Ovary (tissue), 7 donors: ENCODE measurements at regions not wholly inside any gene's neighbourhood (a gene's known extent, or its start where the extent isn't known, plus 50 kb on each side); places are given as distances from the start of the nearest gene placed in this dataset.

Experiments
- DNase-seq, 5 donors: peaks; one replicate each; pipeline ENCODE4 v3.0.0-alpha.2; 2019 to 2020
- H3K27ac ChIP-seq, 2 donors: fragments of 200-600 bp; one replicate each; pipeline versions ENCODE4 v1.5.1 to v1.8.0; 2019 to 2022
- H3K27me3 ChIP-seq: fragments of 200-600 bp; one replicate; pipeline ENCODE4 v1.8.0; 2022
- H3K36me3 ChIP-seq: fragments of 200-600 bp; sonication (generic); one replicate; pipeline ENCODE4 v1.5.1; 2019
- H3K4me1 ChIP-seq: one replicate; pipeline ENCODE4 v1.8.1; 2013; ENCODE audit warnings: mild to moderate bottlenecking, moderate library complexity; ENCODE audit not compliant: insufficient read depth
- H3K4me3 ChIP-seq: fragments of 200-600 bp; sonication (generic); one replicate; pipeline ENCODE4 v1.5.1; 2017
- H3K9me3 ChIP-seq, 2 donors: fragments of 200-600 bp in 1 of 2; sonication (generic) in 1 of 2; one replicate each; pipeline versions ENCODE4 v1.5.1 to v1.8.1; 2013 to 2019; ENCODE audit warnings: mild to moderate bottlenecking in 1 of 2, moderate library complexity in 1 of 2
- EP300 ChIP-seq: sonication (generic); formaldehyde crosslinking; IDR thresholded peaks from one replicate; pipeline ENCODE4 v1.6.1; 2017; ENCODE audit warnings: antibody characterized with exemption
- POLR2A ChIP-seq: fragments of 450-650 bp; IDR thresholded peaks from one replicate; pipeline ENCODE4 v1.6.1; 2017; ENCODE audit warnings: antibody characterized with exemption, mild to moderate bottlenecking, moderate library complexity
- WGBS, 3 donors: extraction: QIAGEN DNeasy Blood & Tissue Kit in 1 of 3; methylation state at CpG; one replicate each; pipeline versions ENCODE4 v1.1.5 to v1.1.7; 2013 to 2017; 5-methylcytosine and 5-hydroxymethylcytosine counted together
- intact Hi-C, 4 donors: fragments of 100-400 bp; cut with DNase I; formaldehyde crosslinking; loops; one replicate each; pipeline versions ENCODE4 v1.11.0 to v1.15.1; 2022 to 2023
- TF ChIP-seq, protein P1 (sequence below), 3 donors: fragments of 450-650 bp in 2 of 3; fragments of 200-600 bp in 1 of 3; IDR thresholded peaks; one replicate each; pipeline versions ENCODE4 v1.5.1 to v1.8.0; 2016 to 2022; ENCODE audit warnings: antibody characterized with exemption in 3 of 3, mild to moderate bottlenecking in 1 of 3
- donor health status: DM: no; HTN: no; CAD: no; lungs with moderate emphysema.
- donor health status: DM: no; HTN: no; CAD: no.
- donor health status: Bipolar disorder and iron deficiency.
- donor health status: DM: no; HTN: no; CAD: no.
- donor health status: DM: yes; HTN: yes; CAD: no.

DNA sequence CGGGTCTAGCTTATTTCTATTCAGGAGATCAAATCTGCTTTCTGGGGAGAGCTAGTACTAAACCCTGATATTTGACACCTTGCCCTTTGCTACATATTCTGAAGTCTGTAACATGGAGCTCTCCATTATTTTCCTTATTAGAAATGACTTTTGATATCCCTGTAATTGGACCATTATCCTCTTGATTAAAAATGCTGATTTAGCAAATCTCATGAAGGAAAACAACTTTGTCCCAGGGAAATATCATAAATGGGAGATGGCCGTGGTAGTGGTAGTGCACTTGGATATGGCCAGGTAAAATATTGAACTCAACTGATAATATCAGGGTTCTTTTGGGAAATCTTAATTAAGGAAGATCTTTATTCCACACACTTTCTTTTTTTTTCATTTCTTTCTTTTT, 326.5 kb downstream of the RPRM start:
- H3K9me3 ChIP-seq, result no peaks in the 10 kb centered on the region
- intact Hi-C loops, result no loop called here
- no peaks in the 10 kb centered on the region for H3K27me3 ChIP-seq
- no peaks in the 10 kb centered on the region for H3K36me3 ChIP-seq
- 92 to 98% (median 96%) methylated on average over 2 of the region's 2 CpGs for WGBS, 3 donors
- H3K4me3 ChIP-seq, result no peak overlapping the region
- no peak overlapping the region for H3K27ac ChIP-seq
- DNase-seq, result no peak
- H3K4me1 ChIP-seq, result no peaks in the 10 kb centered on the region
- TF ChIP-seq EP300 (no peak), POLR2A (no peak)
- TF ChIP-seq, protein P1, sequence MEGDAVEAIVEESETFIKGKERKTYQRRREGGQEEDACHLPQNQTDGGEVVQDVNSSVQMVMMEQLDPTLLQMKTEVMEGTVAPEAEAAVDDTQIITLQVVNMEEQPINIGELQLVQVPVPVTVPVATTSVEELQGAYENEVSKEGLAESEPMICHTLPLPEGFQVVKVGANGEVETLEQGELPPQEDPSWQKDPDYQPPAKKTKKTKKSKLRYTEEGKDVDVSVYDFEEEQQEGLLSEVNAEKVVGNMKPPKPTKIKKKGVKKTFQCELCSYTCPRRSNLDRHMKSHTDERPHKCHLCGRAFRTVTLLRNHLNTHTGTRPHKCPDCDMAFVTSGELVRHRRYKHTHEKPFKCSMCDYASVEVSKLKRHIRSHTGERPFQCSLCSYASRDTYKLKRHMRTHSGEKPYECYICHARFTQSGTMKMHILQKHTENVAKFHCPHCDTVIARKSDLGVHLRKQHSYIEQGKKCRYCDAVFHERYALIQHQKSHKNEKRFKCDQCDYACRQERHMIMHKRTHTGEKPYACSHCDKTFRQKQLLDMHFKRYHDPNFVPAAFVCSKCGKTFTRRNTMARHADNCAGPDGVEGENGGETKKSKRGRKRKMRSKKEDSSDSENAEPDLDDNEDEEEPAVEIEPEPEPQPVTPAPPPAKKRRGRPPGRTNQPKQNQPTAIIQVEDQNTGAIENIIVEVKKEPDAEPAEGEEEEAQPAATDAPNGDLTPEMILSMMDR (IDR thresholded peaks at IDR 0.05), result no peak

DNA sequence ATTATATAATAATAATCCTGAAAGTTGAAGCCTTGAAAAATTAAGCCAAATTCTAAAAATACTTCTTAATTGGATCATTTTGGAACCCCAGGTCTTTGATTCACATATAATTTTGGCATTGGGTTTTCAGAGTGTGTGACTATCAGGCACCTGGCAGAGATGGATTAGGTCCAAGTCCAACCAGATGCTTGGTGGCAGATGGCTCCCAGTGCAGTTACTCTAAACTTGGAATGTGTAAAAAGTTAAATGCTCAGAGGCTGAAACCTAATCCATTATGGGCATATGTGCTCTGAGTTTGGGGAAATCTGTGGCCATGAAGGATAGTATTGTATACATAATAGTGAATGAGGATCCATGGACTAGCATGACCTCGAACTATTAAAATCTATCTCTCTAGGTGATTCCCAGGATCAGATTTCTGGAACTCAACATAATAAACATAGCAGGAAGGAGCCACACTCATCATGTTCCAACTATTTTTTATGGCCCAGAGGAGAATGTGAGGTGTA, 333.0 kb downstream of the RPRM start:
- Histone ChIP-seq H3K4me1 (no peaks in the 10 kb centered on the region), H3K4me3 (no peak overlapping the region), H3K27ac (no peak overlapping the region), H3K9me3 (no peaks in the 10 kb centered on the region), H3K27me3 (no peaks in the 10 kb centered on the region), H3K36me3 (no peaks in the 10 kb centered on the region)
- TF ChIP-seq, protein P1 (IDR thresholded peaks at IDR 0.05), result no peak
- TF ChIP-seq EP300, result no peak
- TF ChIP-seq POLR2A, result no peak
- DNase-seq, result no peak
- WGBS, 3 donors, result 89 to 90% (median 89%) methylated on average over 1 of the region's 1 CpG
- intact Hi-C loops, result no loop called here

- H3K4me3 ChIP-seq, result no peak overlapping the region
- TF ChIP-seq, protein P1 (IDR thresholded peaks at IDR 0.05), result no peak
- no peak for TF ChIP-seq POLR2A
- TF ChIP-seq EP300, result no peak
- no peak for DNase-seq
- no peaks in the 10 kb centered on the region for H3K9me3 ChIP-seq
- intact Hi-C loops, result loop anchor here in 1 of 4 donors (2.0 kb wide), 1 partner anchor 107 kb away; no protein-coding TSS in a partner anchor
- H3K36me3 ChIP-seq, result no peaks in the 10 kb centered on the region
- no peaks in the 10 kb centered on the region for H3K4me1 ChIP-seq
- H3K27me3 ChIP-seq, result no peaks in the 10 kb centered on the region
- no peak overlapping the region for H3K27ac ChIP-seq
- WGBS, 3 donors, result 1 to 6% (median 3%) methylated on average over 2 of the region's 2 CpGs
Observed at GRCh38 chr2:153143540-153143939, 335.0 kb downstream of the RPRM start.

DNA sequence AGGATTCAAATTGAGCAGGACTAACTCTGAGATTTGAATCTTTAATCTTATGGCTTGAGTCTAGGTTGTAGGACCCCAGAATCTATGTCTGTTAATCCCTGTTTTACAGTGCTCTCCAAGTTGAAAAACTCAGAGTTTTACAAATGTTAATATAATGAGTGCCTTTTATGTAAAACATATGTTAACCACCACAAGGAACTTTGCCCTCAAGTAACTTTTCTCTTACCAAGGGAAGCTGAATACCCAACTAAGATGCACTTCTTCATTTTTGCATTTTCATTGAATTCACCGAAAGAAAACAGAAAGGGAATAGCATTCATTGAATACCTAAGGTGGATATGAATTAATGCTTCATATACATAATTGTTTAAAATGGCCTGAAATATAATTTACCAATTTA, 338.1 kb downstream of the RPRM start:
- no peak overlapping the region for H3K27ac ChIP-seq
- no peaks in the 10 kb centered on the region for H3K36me3 ChIP-seq
- intact Hi-C loops, result no loop called here
- no peaks in the 10 kb centered on the region for H3K27me3 ChIP-seq
- no peaks in the 10 kb centered on the region for H3K4me1 ChIP-seq
- H3K4me3 ChIP-seq, result no peak overlapping the region
- no peak for DNase-seq
- WGBS, 3 donors, result 94 to 98% (median 98%) methylated on average over 1 of the region's 1 CpG
- H3K9me3 ChIP-seq, result no peaks in the 10 kb centered on the region
- TF ChIP-seq POLR2A, result no peak

- no peaks in the 10 kb centered on the region for H3K36me3 ChIP-seq
- H3K27ac ChIP-seq, result no peak overlapping the region
- intact Hi-C loops, result no loop called here
- TF ChIP-seq, protein P1 (IDR thresholded peaks at IDR 0.05), result no peak
- TF ChIP-seq POLR2A (no peak), EP300 (no peak)
- DNase-seq, result no peak
- 89 to 92% (median 91%) methylated on average over 2 of the region's 2 CpGs for WGBS, 3 donors
- H3K27me3 ChIP-seq, result no peaks in the 10 kb centered on the region
- no peaks in the 10 kb centered on the region for H3K4me1 ChIP-seq
- H3K4me3 ChIP-seq, result no peak overlapping the region
- no peaks in the 10 kb centered on the region for H3K9me3 ChIP-seq
Observed at GRCh38 chr2:153138651-153139375, 339.7 kb downstream of the RPRM start.
